OCI-LY7 (cell line): ENCODE measurements at regions not wholly inside any gene's neighbourhood (a gene's known extent, or its start where the extent isn't known, plus 50 kb on each side); places are given as distances from the start of the nearest gene placed in this dataset.

ENCODE experiments used
- BruUV-seq: library from RNA; stranded (reverse); fragments of 400-500 nt; replicated peaks from 2 replicates; lab custom pipeline; 2021; lab: Mats Ljungman, UMichigan
- CTCF ChIA-PET: fragments of 300-600 bp; sonication (Branson Sonifier 250); formaldehyde crosslinking; loops from one replicate; lab custom pipeline; 2022; ENCODE audit warnings: antibody characterized with exemption; ENCODE audit not compliant: unreplicated experiment; lab: Charles Lee
- POLR2A ChIA-PET: fragments of 300-600 bp; sonication (Branson Sonifier 250); formaldehyde crosslinking; loops from one replicate; lab custom pipeline; 2022; ENCODE audit warnings: antibody characterized with exemption; lab: Charles Lee
- DNase-seq: peaks from one replicate; pipeline ENCODE4 v3.0.0-alpha.2; 2015; ENCODE audit warnings: low spot score
- H2AFZ ChIP-seq: fragments of 200-600 bp; sonication (generic), shearing (Covaris generic); 2 replicates; pipeline ENCODE4 v1.6.1; 2014; ENCODE audit warnings: mild to moderate bottlenecking, antibody characterized with exemption, low read length, moderate library complexity
- H3K27ac ChIP-seq: fragments of 200-600 bp; sonication (generic); 2 replicates; pipeline ENCODE4 v1.5.1; 2014; ENCODE audit warnings: mixed run types, low read depth, mild to moderate bottlenecking, moderate library complexity, low read length, inconsistent platforms; ENCODE audit not compliant: poor library complexity, severe bottlenecking
- H3K36me3 ChIP-seq: fragments of 200-600 bp; sonication (generic); 2 replicates; pipeline ENCODE4 v1.6.1; 2014; ENCODE audit warnings: mild to moderate bottlenecking, antibody characterized with exemption, low read length, moderate library complexity, mixed read lengths; ENCODE audit not compliant: insufficient read depth
- H3K4me1 ChIP-seq: fragments of 200-600 bp; sonication (generic); 2 replicates; pipeline ENCODE4 v1.5.1; 2014; ENCODE audit warnings: mild to moderate bottlenecking, low read length; ENCODE audit not compliant: insufficient read depth, poor library complexity, severe bottlenecking
- H3K4me2 ChIP-seq: fragments of 200-600 bp; sonication (generic); 2 replicates; pipeline ENCODE4 v1.6.1; 2014; ENCODE audit warnings: mild to moderate bottlenecking, low read length
- H3K4me3 ChIP-seq: fragments of 200-600 bp; sonication (generic); 2 replicates; pipeline ENCODE4 v1.5.1; 2014; ENCODE audit warnings: mild to moderate bottlenecking, low read depth, low read length; ENCODE audit not compliant: poor library complexity, severe bottlenecking
- H3K79me2 ChIP-seq: fragments of 200-600 bp; sonication (generic); 2 replicates; pipeline ENCODE4 v1.6.1; 2016; ENCODE audit warnings: low read depth, mild to moderate bottlenecking, low read length, moderate library complexity, mixed read lengths; ENCODE audit not compliant: insufficient read depth
- H3K9me2 ChIP-seq: fragments of 200-600 bp; sonication (generic); 2 replicates; pipeline ENCODE4 v1.6.1; 2016; ENCODE audit warnings: mild to moderate bottlenecking, low read length, mixed read lengths; ENCODE audit not compliant: insufficient read depth
- H3K9me3 ChIP-seq: fragments of 200-600 bp; sonication (generic); 2 replicates; pipeline ENCODE4 v1.6.1; 2014; ENCODE audit warnings: mild to moderate bottlenecking, mixed run types, low read length, mixed read lengths
- H4K20me1 ChIP-seq: fragments of 200-600 bp; sonication (generic); 2 replicates; pipeline ENCODE4 v1.6.1; 2014; ENCODE audit warnings: mild to moderate bottlenecking, antibody characterized with exemption, low read length, moderate library complexity, mixed read lengths; ENCODE audit not compliant: insufficient read depth
- EZH2phosphoT487 ChIP-seq: fragments of 200-600 bp; sonication (generic); IDR thresholded peaks from 2 replicates; pipeline ENCODE4 v1.6.1; 2018; ENCODE audit warnings: low read depth, borderline replicate concordance, mild to moderate bottlenecking, mixed run types, antibody characterized with exemption, low read length, moderate library complexity, mixed read lengths
- intact Hi-C: fragments of 100-400 bp; cut with micrococcal nuclease; formaldehyde crosslinking; loops from one replicate; pipeline ENCODE4 v1.10.0; 2022; ENCODE audit not compliant: unreplicated experiment
- TF ChIP-seq, protein P1 (sequence below): fragments of 200-600 bp; sonication (generic); conservative IDR thresholded peaks from 2 replicates; pipeline ENCODE4 v1.5.1; 2014; ENCODE audit warnings: mild to moderate bottlenecking, antibody characterized with exemption, low read length, moderate library complexity, mixed read lengths

DNA sequence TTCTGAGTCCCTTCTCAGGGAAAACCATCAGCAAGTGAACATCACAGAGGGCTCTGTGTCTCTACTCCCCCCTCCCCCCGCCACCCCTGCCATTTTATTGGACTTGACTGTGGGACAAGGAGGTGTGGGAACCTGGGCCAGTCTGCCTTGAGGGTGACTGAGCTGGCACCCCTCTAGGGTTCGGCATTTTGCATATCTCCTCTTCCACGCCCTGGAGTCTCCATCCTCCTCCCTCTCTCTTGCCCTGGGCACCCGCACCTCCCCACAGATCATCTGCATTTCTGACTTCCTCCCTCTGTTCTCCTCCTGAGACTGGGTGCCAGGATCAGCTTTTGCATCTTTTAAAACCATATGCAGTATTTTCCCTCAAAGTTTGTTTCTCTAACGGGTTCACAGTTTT is 107.1 kb upstream of the ERRFI1 start:
- H3K4me3 ChIP-seq, result no peak overlapping the region
- no TSS peak for BruUV-seq
- H3K9me2 ChIP-seq, result no peaks in the 10 kb centered on the region
- CTCF ChIA-PET, result interaction anchor here (0.6 kb wide), 1 partner anchor 121 kb away, joined by 4 read pairs; no protein-coding TSS in a partner anchor
- intact Hi-C loops, result no loop called here
- TF ChIP-seq, protein P1, sequence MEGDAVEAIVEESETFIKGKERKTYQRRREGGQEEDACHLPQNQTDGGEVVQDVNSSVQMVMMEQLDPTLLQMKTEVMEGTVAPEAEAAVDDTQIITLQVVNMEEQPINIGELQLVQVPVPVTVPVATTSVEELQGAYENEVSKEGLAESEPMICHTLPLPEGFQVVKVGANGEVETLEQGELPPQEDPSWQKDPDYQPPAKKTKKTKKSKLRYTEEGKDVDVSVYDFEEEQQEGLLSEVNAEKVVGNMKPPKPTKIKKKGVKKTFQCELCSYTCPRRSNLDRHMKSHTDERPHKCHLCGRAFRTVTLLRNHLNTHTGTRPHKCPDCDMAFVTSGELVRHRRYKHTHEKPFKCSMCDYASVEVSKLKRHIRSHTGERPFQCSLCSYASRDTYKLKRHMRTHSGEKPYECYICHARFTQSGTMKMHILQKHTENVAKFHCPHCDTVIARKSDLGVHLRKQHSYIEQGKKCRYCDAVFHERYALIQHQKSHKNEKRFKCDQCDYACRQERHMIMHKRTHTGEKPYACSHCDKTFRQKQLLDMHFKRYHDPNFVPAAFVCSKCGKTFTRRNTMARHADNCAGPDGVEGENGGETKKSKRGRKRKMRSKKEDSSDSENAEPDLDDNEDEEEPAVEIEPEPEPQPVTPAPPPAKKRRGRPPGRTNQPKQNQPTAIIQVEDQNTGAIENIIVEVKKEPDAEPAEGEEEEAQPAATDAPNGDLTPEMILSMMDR, result no peak
- no peak for TF ChIP-seq EZH2phosphoT487
- no peaks in the 10 kb centered on the region for H3K36me3 ChIP-seq
- no peaks in the 10 kb centered on the region for H3K9me3 ChIP-seq
- no peak overlapping the region for H3K4me2 ChIP-seq
- H3K79me2 ChIP-seq, result no peaks in the 10 kb centered on the region
- no peak overlapping the region for H2AFZ ChIP-seq
- no peak for DNase-seq
- no peaks in the 10 kb centered on the region for H3K4me1 ChIP-seq
- no peaks in the 10 kb centered on the region for H4K20me1 ChIP-seq
- POLR2A ChIA-PET, result no interaction called here
- H3K27ac ChIP-seq, result no peak overlapping the region

DNA sequence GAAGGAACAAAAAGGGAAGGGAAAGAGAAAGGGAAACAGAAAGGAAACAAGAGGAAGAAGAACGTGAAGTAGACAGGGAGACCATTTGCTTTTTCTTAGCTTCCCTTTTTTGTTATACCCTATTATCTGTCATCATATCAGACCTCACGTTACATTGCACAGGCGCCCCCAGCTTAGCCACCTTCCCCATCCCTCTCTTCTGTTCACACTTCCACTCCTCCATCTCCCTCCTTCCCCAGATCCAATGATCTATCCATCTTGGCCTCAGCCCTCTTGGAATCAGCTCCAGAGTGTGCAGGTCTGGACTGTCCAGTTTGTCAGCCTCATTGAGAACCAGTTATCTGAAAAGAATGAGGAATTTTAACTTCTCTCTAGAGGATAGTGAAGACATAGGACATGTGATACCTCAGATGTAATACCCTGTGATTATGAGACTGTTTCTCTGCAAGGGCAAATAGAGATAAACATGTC is 101.1 kb upstream of the ERRFI1 start:
- POLR2A ChIA-PET, result interaction anchor here (0.6 kb wide), 1 partner anchor 937 kb away, joined by 4 read pairs; no protein-coding TSS in a partner anchor
- no peak overlapping the region for H3K4me3 ChIP-seq
- DNase-seq, result no peak
- H3K4me2 ChIP-seq, result no peak overlapping the region
- TF ChIP-seq, protein P1, result no peak
- no peak for TF ChIP-seq EZH2phosphoT487
- CTCF ChIA-PET, result no interaction called here
- no peaks in the 10 kb centered on the region for H3K9me2 ChIP-seq
- no TSS peak for BruUV-seq
- intact Hi-C loops, result no loop called here
- no peaks in the 10 kb centered on the region for H4K20me1 ChIP-seq
- H3K36me3 ChIP-seq, result no peaks in the 10 kb centered on the region
- no peaks in the 10 kb centered on the region for H3K79me2 ChIP-seq
- no peak overlapping the region for H2AFZ ChIP-seq
- no peaks in the 10 kb centered on the region for H3K4me1 ChIP-seq
- H3K9me3 ChIP-seq, result no peaks in the 10 kb centered on the region
- no peak overlapping the region for H3K27ac ChIP-seq

DNA sequence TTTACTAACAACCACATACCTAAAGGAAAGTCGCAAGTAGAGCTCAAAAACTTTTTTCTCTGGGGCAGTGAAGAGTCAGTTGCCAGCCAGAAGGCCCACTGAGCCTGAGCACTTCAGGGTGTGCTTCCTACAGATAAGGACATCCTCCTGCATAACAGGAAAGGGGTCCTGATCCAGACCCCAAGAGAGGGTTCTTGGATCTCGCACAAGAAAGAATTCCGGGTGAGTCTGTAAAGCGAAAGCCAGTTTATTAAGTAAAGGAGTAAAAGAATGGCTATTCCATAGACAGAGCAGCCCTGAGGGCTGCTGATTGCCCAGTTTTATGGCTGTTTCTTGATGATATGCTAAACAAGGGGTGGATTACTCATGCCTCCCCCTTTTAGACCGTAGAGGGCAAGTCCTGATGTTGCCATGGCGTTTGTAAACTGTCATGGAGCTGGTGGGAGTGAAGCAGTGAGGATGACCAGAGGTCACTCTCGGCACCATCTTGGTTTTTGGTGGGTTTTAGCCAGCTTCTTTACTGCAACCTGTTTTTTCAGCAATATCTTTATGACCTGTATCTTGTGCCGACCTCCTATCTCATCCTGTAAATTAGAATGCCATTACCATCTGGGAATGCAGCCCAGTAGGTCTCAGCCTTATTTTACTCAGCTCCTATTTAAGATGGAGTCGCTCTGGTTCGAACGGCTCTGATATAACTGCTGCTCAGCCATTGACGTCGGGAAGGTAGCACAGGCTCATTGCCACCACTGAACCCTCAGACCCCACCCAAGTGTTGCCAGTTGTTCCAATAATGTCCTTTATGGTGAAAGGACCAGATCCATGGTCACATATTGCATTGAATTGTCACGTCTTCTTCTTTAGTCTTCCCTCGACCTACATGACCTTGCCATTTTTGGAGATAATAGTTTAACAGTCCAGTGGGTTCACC is 96.6 kb upstream of the ERRFI1 start:
- no TSS peak for BruUV-seq
- Histone ChIP-seq H3K4me2 (no peak overlapping the region), H3K4me3 (no peak overlapping the region), H3K4me1 (no peaks in the 10 kb centered on the region), H3K9me3 (no peaks in the 10 kb centered on the region), H4K20me1 (no peaks in the 10 kb centered on the region), H3K9me2 (no peaks in the 10 kb centered on the region), H3K36me3 (no peaks in the 10 kb centered on the region), H2AFZ (no peak overlapping the region), H3K79me2 (no peaks in the 10 kb centered on the region), H3K27ac (no peak overlapping the region)
- TF ChIP-seq, protein P1, result no peak
- TF ChIP-seq EZH2phosphoT487, result no peak
- ChIA-PET CTCF (no interaction called here), POLR2A (no interaction called here)
- no peak for DNase-seq
- intact Hi-C loops, result no loop called here
